ENCODE measurements at regions not wholly inside any gene's neighbourhood (a gene's known extent, or its start where the extent isn't known, plus 50 kb on each side); places are given as distances from the start of the nearest gene placed in this dataset.

GRCh38 chr16:87219287-87219909 lies 97.8 kb downstream of the C16orf95 start:
- H3K36me3 ChIP-seq (ENCODE audit: control insufficient read depth in 2 of 2, extremely low read depth in 1 of 2, insufficient read depth in 1 of 2, low read length in 1 of 2): no peaks in the 10 kb centered on the region
- no peak for ATAC-seq (replicated peaks in 1 of 4)
- H3K27me3 ChIP-seq (replicated peaks in 1 of 2; ENCODE audit: control insufficient read depth in 2 of 2, extremely low read depth in 1 of 2, insufficient read depth in 2 of 2, low read length in 1 of 2): peaks cover 0 to 3% of the 10 kb centered on the region in 2 experiments
- Mint-ChIP-seq H3K4me3 (no peak overlapping the region), H3K27ac (no peak overlapping the region), H3K9me3 (peaks cover 0 to 3% (median 0%) of the 10 kb centered on the region in 3 donors), H3K27me3 (no peaks in the 10 kb centered on the region), H3K36me3 (no peaks in the 10 kb centered on the region), H3K4me1 (no peaks in the 10 kb centered on the region)
- POLR2A ChIA-PET: no interaction called here
- H3K9me3 ChIP-seq: no peaks in the 10 kb centered on the region
- DNase-seq: no peak
- no peaks in the 10 kb centered on the region for H3K4me1 ChIP-seq (ENCODE audit: control insufficient read depth in 1 of 2, extremely low read depth in 1 of 2, insufficient read depth in 2 of 2, low read length in 2 of 2)
- 91% methylated on average over 5 of the region's 15 CpGs for WGBS (ENCODE audit: insufficient coverage)
- no peak overlapping the region for H3K4me3 ChIP-seq (ENCODE audit: control insufficient read depth in 1 of 2, extremely low read depth in 1 of 2, low read length in 1 of 2)
- no peak overlapping the region for H3K27ac ChIP-seq (ENCODE audit: low read length)
- CTCF ChIA-PET: no interaction called here

- 75% methylated on average over 3 of the region's 3 CpGs for WGBS (ENCODE audit: insufficient coverage)
Measured at GRCh38 chr16:87221633-87222032, 95.6 kb downstream of the C16orf95 start.

GRCh38 chr16:87222335-87222734 lies 94.9 kb downstream of the C16orf95 start:
- no peaks in the 10 kb centered on the region for H3K4me1 ChIP-seq (ENCODE audit: control insufficient read depth in 1 of 2, extremely low read depth in 1 of 2, insufficient read depth in 2 of 2, low read length in 2 of 2)
- 73% methylated on average over 1 of the region's 1 CpG for WGBS (ENCODE audit: insufficient coverage)
- Mint-ChIP-seq H3K4me1 (no peaks in the 10 kb centered on the region), H3K27ac (no peak overlapping the region), H3K36me3 (no peaks in the 10 kb centered on the region), H3K9me3 (peaks cover 0 to 3% (median 0%) of the 10 kb centered on the region in 3 donors), H3K27me3 (no peaks in the 10 kb centered on the region), H3K4me3 (no peak overlapping the region)
- ATAC-seq (replicated peaks in 1 of 4) (no peak), DNase-seq (no peak)
- no peaks in the 10 kb centered on the region for H3K36me3 ChIP-seq (ENCODE audit: control insufficient read depth in 2 of 2, extremely low read depth in 1 of 2, insufficient read depth in 1 of 2, low read length in 1 of 2)
- ChIA-PET POLR2A (no interaction called here), CTCF (no interaction called here)
- H3K27me3 ChIP-seq (replicated peaks in 1 of 2; ENCODE audit: control insufficient read depth in 2 of 2, extremely low read depth in 1 of 2, insufficient read depth in 2 of 2, low read length in 1 of 2): peaks cover 0 to 6% of the 10 kb centered on the region in 2 experiments
- no peak overlapping the region for H3K27ac ChIP-seq (ENCODE audit: low read length)
- no peak overlapping the region for H3K4me3 ChIP-seq (ENCODE audit: control insufficient read depth in 1 of 2, extremely low read depth in 1 of 2, low read length in 1 of 2)
- H3K9me3 ChIP-seq: no peaks in the 10 kb centered on the region

More at GRCh38 chr16:87221633-87222032, 95.6 kb downstream of the C16orf95 start:
- H3K27ac ChIP-seq (ENCODE audit: low read length): no peak overlapping the region
- H3K4me1 ChIP-seq (ENCODE audit: control insufficient read depth in 1 of 2, extremely low read depth in 1 of 2, insufficient read depth in 2 of 2, low read length in 2 of 2): no peaks in the 10 kb centered on the region
- H3K4me3 ChIP-seq (ENCODE audit: control insufficient read depth in 1 of 2, extremely low read depth in 1 of 2, low read length in 1 of 2): no peak overlapping the region
- H3K4me3 Mint-ChIP-seq: no peak overlapping the region
- no peaks in the 10 kb centered on the region for H3K27me3 Mint-ChIP-seq
- no peaks in the 10 kb centered on the region for H3K36me3 Mint-ChIP-seq
- DNase-seq (no peak), ATAC-seq (replicated peaks in 1 of 4) (no peak)
- no peak overlapping the region for H3K27ac Mint-ChIP-seq
- peaks cover 0 to 4% of the 10 kb centered on the region in 2 experiments for H3K27me3 ChIP-seq (replicated peaks in 1 of 2; ENCODE audit: control insufficient read depth in 2 of 2, extremely low read depth in 1 of 2, insufficient read depth in 2 of 2, low read length in 1 of 2)
- no peaks in the 10 kb centered on the region for H3K9me3 ChIP-seq
- H3K36me3 ChIP-seq (ENCODE audit: control insufficient read depth in 2 of 2, extremely low read depth in 1 of 2, insufficient read depth in 1 of 2, low read length in 1 of 2): no peaks in the 10 kb centered on the region
- ChIA-PET CTCF (no interaction called here), POLR2A (no interaction called here)
- no peaks in the 10 kb centered on the region for H3K4me1 Mint-ChIP-seq
- H3K9me3 Mint-ChIP-seq: peaks cover 0 to 3% (median 0%) of the 10 kb centered on the region in 3 donors

GRCh38 chr16:87223656-87224248 lies 93.4 kb downstream of the C16orf95 start:
- H3K4me1 ChIP-seq (ENCODE audit: control insufficient read depth in 1 of 2, extremely low read depth in 1 of 2, insufficient read depth in 2 of 2, low read length in 2 of 2): no peaks in the 10 kb centered on the region
- H3K9me3 Mint-ChIP-seq: peaks cover 0 to 3% (median 0%) of the 10 kb centered on the region in 3 donors
- ChIA-PET CTCF (no interaction called here), POLR2A (no interaction called here)
- H3K9me3 ChIP-seq: no peaks in the 10 kb centered on the region
- no peak overlapping the region for H3K27ac Mint-ChIP-seq
- DNase-seq (no peak), ATAC-seq (replicated peaks in 1 of 4) (no peak)
- no peaks in the 10 kb centered on the region for H3K27me3 Mint-ChIP-seq
- H3K4me3 ChIP-seq (ENCODE audit: control insufficient read depth in 1 of 2, extremely low read depth in 1 of 2, low read length in 1 of 2): no peak overlapping the region
- no peaks in the 10 kb centered on the region for H3K36me3 ChIP-seq (ENCODE audit: control insufficient read depth in 2 of 2, extremely low read depth in 1 of 2, insufficient read depth in 1 of 2, low read length in 1 of 2)
- H3K27ac ChIP-seq (ENCODE audit: low read length): no peak overlapping the region
- H3K36me3 Mint-ChIP-seq: no peaks in the 10 kb centered on the region
- no peaks in the 10 kb centered on the region for H3K4me1 Mint-ChIP-seq
- 92% methylated on average over 2 of the region's 3 CpGs for WGBS (ENCODE audit: insufficient coverage)
- no peak overlapping the region for H3K4me3 Mint-ChIP-seq
- H3K27me3 ChIP-seq (replicated peaks in 1 of 2; ENCODE audit: control insufficient read depth in 2 of 2, extremely low read depth in 1 of 2, insufficient read depth in 2 of 2, low read length in 1 of 2): peaks cover 0 to 4% of the 10 kb centered on the region in 2 experiments

GRCh38 chr16:87226926-87227295 lies 90.3 kb downstream of the C16orf95 start:
- H3K36me3 Mint-ChIP-seq: no peaks in the 10 kb centered on the region
- Histone ChIP-seq H3K27me3 (replicated peaks in 1 of 2; ENCODE audit: control insufficient read depth in 2 of 2, extremely low read depth in 1 of 2, insufficient read depth in 2 of 2, low read length in 1 of 2) (peaks cover 0 to 6% of the 10 kb centered on the region in 2 experiments), H3K36me3 (ENCODE audit: control insufficient read depth in 2 of 2, extremely low read depth in 1 of 2, insufficient read depth in 1 of 2, low read length in 1 of 2) (no peaks in the 10 kb centered on the region), H3K27ac (ENCODE audit: low read length) (no peak overlapping the region), H3K4me3 (ENCODE audit: control insufficient read depth in 1 of 2, extremely low read depth in 1 of 2, low read length in 1 of 2) (no peak overlapping the region), H3K4me1 (ENCODE audit: control insufficient read depth in 1 of 2, extremely low read depth in 1 of 2, insufficient read depth in 2 of 2, low read length in 2 of 2) (no peaks in the 10 kb centered on the region), H3K9me3 (no peaks in the 10 kb centered on the region)
- peaks cover 0 to 9% of the 10 kb centered on the region in 2 donors for H3K27me3 Mint-ChIP-seq
- CTCF ChIA-PET: no interaction called here
- peaks cover 0 to 2% (median 0%) of the 10 kb centered on the region in 3 donors for H3K9me3 Mint-ChIP-seq
- POLR2A ChIA-PET: no interaction called here
- ATAC-seq (replicated peaks in 1 of 4): no peak
- H3K4me1 Mint-ChIP-seq: no peaks in the 10 kb centered on the region
- no peak overlapping the region for H3K4me3 Mint-ChIP-seq
- no peak for DNase-seq
- H3K27ac Mint-ChIP-seq: no peak overlapping the region

- no peak for ATAC-seq (replicated peaks in 1 of 4)
- 91% methylated on average over 22 of the region's 24 CpGs for WGBS (ENCODE audit: insufficient coverage)
Measured at GRCh38 chr16:87227296-87227951, 89.8 kb downstream of the C16orf95 start.

More at GRCh38 chr16:87227296-87227951, 89.8 kb downstream of the C16orf95 start:
- H3K36me3 ChIP-seq (ENCODE audit: control insufficient read depth in 2 of 2, extremely low read depth in 1 of 2, insufficient read depth in 1 of 2, low read length in 1 of 2): no peaks in the 10 kb centered on the region
- no peaks in the 10 kb centered on the region for H3K4me1 ChIP-seq (ENCODE audit: control insufficient read depth in 1 of 2, extremely low read depth in 1 of 2, insufficient read depth in 2 of 2, low read length in 2 of 2)
- peaks cover 0 to 6% of the 10 kb centered on the region in 2 experiments for H3K27me3 ChIP-seq (replicated peaks in 1 of 2; ENCODE audit: control insufficient read depth in 2 of 2, extremely low read depth in 1 of 2, insufficient read depth in 2 of 2, low read length in 1 of 2)
- ChIA-PET CTCF (no interaction called here), POLR2A (no interaction called here)
- H3K4me3 ChIP-seq (ENCODE audit: control insufficient read depth in 1 of 2, extremely low read depth in 1 of 2, low read length in 1 of 2): no peak overlapping the region
- Mint-ChIP-seq H3K27ac (no peak overlapping the region), H3K27me3 (peaks cover 0 to 9% of the 10 kb centered on the region in 2 donors), H3K4me3 (no peak overlapping the region), H3K36me3 (no peaks in the 10 kb centered on the region), H3K9me3 (peaks cover 0 to 2% (median 0%) of the 10 kb centered on the region in 3 donors), H3K4me1 (no peaks in the 10 kb centered on the region)
- no peaks in the 10 kb centered on the region for H3K9me3 ChIP-seq
- no peak for DNase-seq
- no peak overlapping the region for H3K27ac ChIP-seq (ENCODE audit: low read length)

All from T-cell (primary cell).